ENCODE measurements at regions not wholly inside any gene's neighbourhood (a gene's known extent, or its start where the extent isn't known, plus 50 kb on each side); places are given as distances from the start of the nearest gene placed in this dataset.

DNA sequence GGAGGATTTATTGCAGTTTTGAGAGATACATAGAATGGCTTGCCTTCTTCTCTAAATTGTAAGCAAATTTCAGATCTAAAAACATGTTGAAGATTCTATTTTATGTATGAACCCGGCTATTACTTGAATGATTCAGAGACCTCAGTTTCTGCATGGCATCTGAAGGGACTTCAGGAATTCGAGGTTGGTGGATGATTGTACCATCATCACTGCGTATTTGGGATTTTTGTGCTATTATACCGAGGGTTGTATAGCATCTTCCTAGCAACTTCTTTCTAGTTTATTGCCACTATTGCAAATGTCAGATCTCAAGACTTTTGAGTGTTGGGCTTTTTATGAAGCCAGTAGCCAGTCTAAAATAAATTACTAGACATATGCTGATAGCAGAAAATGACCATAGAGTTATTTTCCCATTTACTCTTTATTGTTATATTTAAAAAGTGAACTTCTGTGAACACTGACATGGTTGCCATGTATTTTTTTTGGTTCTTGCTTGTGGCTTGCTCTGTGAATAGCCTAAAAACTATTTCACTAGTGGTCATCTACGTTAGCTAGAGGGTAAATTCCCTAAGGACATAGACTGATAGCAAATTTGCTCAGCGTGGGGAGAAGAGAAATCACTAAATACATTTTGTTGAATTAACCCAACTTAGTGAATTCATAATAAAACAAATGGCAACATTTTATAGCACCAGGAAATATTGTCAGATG, 70.6 kb upstream of the KLF12 start:
- no peaks in the 10 kb centered on the region for H3K4me1 ChIP-seq (ENCODE audit: insufficient read depth, low read length, severe bottlenecking)
- H3K9me3 ChIP-seq (ENCODE audit: low read length), result no peaks in the 10 kb centered on the region
- no peak overlapping the region for H3K4me2 ChIP-seq (ENCODE audit: low read length)
- no peak for TF ChIP-seq EZH2 (IDR thresholded peaks at IDR 0.05; ENCODE audit: borderline replicate concordance, low read length)
- TF ChIP-seq, protein P1, sequence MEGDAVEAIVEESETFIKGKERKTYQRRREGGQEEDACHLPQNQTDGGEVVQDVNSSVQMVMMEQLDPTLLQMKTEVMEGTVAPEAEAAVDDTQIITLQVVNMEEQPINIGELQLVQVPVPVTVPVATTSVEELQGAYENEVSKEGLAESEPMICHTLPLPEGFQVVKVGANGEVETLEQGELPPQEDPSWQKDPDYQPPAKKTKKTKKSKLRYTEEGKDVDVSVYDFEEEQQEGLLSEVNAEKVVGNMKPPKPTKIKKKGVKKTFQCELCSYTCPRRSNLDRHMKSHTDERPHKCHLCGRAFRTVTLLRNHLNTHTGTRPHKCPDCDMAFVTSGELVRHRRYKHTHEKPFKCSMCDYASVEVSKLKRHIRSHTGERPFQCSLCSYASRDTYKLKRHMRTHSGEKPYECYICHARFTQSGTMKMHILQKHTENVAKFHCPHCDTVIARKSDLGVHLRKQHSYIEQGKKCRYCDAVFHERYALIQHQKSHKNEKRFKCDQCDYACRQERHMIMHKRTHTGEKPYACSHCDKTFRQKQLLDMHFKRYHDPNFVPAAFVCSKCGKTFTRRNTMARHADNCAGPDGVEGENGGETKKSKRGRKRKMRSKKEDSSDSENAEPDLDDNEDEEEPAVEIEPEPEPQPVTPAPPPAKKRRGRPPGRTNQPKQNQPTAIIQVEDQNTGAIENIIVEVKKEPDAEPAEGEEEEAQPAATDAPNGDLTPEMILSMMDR (IDR thresholded peaks at IDR 0.05; ENCODE audit: low read length), result no peak
- H3K79me2 ChIP-seq (ENCODE audit: insufficient read depth, low read length), result no peaks in the 10 kb centered on the region
- H3F3A ChIP-seq (ENCODE audit: insufficient read depth, low read length), result no peaks in the 10 kb centered on the region
- H3K4me3 ChIP-seq (ENCODE audit: low read depth, low read length, poor library complexity, severe bottlenecking), result no peak overlapping the region
- no peak overlapping the region for H2AFZ ChIP-seq (ENCODE audit: low read length)
- H4K20me1 ChIP-seq (ENCODE audit: insufficient read depth, low read length), result no peaks in the 10 kb centered on the region
- H3K9me2 ChIP-seq (ENCODE audit: low read depth, low read length), result no peaks in the 10 kb centered on the region
- H3K27me3 ChIP-seq (ENCODE audit: insufficient read depth, low read length), result no peaks in the 10 kb centered on the region
- H3K36me3 ChIP-seq (ENCODE audit: insufficient read depth, low read length), result no peaks in the 10 kb centered on the region
- no peak overlapping the region for H3K9ac ChIP-seq (ENCODE audit: low read length)
- H3K27ac ChIP-seq (ENCODE audit: low read depth, low read length, poor library complexity, severe bottlenecking), result no peak overlapping the region

DNA sequence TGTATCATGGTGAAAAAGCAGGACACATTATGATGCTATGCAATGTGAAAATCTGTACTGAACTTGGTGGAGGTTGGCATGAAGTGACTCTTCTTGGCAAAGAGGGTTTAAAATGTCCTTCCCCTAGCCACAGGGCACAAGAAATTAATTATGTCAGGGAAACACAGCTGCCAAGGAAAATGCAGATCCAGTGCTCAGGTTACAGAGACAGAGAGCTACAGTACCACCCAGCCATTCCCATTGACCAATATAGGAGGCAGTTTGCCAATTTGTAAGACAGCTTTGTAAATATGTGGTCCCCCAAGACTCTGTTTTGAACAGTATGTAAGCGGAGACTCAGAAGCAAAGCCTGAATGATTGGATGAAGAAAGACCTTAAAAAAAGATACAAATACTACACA, 69.4 kb upstream of the KLF12 start:
- Histone ChIP-seq H3K4me2 (ENCODE audit: low read length) (no peak overlapping the region), H3K9me2 (ENCODE audit: low read depth, low read length) (no peaks in the 10 kb centered on the region), H4K20me1 (ENCODE audit: insufficient read depth, low read length) (no peaks in the 10 kb centered on the region), H3K9me3 (ENCODE audit: low read length) (no peaks in the 10 kb centered on the region), H3K9ac (ENCODE audit: low read length) (no peak overlapping the region), H3F3A (ENCODE audit: insufficient read depth, low read length) (no peaks in the 10 kb centered on the region), H3K27ac (ENCODE audit: low read depth, low read length, poor library complexity, severe bottlenecking) (no peak overlapping the region), H3K79me2 (ENCODE audit: insufficient read depth, low read length) (no peaks in the 10 kb centered on the region), H3K4me3 (ENCODE audit: low read depth, low read length, poor library complexity, severe bottlenecking) (no peak overlapping the region), H2AFZ (ENCODE audit: low read length) (no peak overlapping the region), H3K4me1 (ENCODE audit: insufficient read depth, low read length, severe bottlenecking) (no peaks in the 10 kb centered on the region), H3K27me3 (ENCODE audit: insufficient read depth, low read length) (no peaks in the 10 kb centered on the region), H3K36me3 (ENCODE audit: insufficient read depth, low read length) (no peaks in the 10 kb centered on the region)
- TF ChIP-seq, protein P1 (IDR thresholded peaks at IDR 0.05; ENCODE audit: low read length), result no peak
- TF ChIP-seq EZH2 (IDR thresholded peaks at IDR 0.05; ENCODE audit: borderline replicate concordance, low read length), result no peak

DNA sequence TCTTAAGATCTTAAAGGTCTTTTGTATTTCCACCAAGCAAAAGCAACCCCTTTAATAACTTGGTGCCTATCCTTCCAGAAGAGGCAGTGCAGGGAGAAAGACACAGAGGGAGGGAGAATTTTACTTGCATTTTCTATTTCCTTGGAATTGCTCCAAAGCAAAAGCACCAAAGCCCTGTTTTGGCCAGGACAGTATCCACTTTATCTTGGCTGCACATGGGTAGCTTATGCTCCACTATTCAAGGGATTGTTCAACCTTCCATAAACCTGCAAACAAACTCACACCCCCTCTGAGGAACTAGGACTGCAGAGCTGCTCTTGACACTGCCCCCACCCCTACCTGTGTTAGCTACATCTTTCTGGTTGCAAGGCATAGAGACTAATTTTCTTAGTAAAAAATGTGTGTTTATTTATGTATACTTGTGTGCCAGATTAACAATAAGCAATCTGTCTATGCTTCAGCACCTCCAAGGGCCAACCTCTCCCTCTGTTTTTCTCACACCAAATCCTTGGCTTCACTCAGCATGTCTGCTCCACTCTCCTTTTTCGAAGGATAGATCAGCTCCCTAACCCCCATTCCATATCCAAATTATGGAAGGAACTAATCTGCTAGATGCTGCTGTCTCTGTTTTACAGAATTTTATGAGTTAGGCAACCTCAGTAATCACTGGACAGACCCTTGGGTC, 68.1 kb upstream of the KLF12 start:
- Histone ChIP-seq H3K4me1 (ENCODE audit: insufficient read depth, low read length, severe bottlenecking) (no peaks in the 10 kb centered on the region), H3K9ac (ENCODE audit: low read length) (no peak overlapping the region), H3K4me2 (ENCODE audit: low read length) (no peak overlapping the region), H3K9me3 (ENCODE audit: low read length) (no peaks in the 10 kb centered on the region), H3K27ac (ENCODE audit: low read depth, low read length, poor library complexity, severe bottlenecking) (no peak overlapping the region), H3K36me3 (ENCODE audit: insufficient read depth, low read length) (no peaks in the 10 kb centered on the region), H4K20me1 (ENCODE audit: insufficient read depth, low read length) (no peaks in the 10 kb centered on the region), H2AFZ (ENCODE audit: low read length) (no peak overlapping the region), H3F3A (ENCODE audit: insufficient read depth, low read length) (no peaks in the 10 kb centered on the region), H3K27me3 (ENCODE audit: insufficient read depth, low read length) (no peaks in the 10 kb centered on the region), H3K9me2 (ENCODE audit: low read depth, low read length) (no peaks in the 10 kb centered on the region), H3K79me2 (ENCODE audit: insufficient read depth, low read length) (no peaks in the 10 kb centered on the region), H3K4me3 (ENCODE audit: low read depth, low read length, poor library complexity, severe bottlenecking) (no peak overlapping the region)
- no peak for TF ChIP-seq EZH2 (IDR thresholded peaks at IDR 0.05; ENCODE audit: borderline replicate concordance, low read length)
- TF ChIP-seq, protein P1 (IDR thresholded peaks at IDR 0.05; ENCODE audit: low read length), result no peak

All from OCI-LY1 (cell line).